Gastroesophageal sphincter (tissue), 3 donors: ENCODE measurements at regions not wholly inside any gene's neighbourhood (a gene's known extent, or its start where the extent isn't known, plus 50 kb on each side); places are given as distances from the start of the nearest gene placed in this dataset.

Source experiments
- EP300 ChIP-seq: sonication (generic); formaldehyde crosslinking; IDR thresholded peaks from one replicate; pipeline ENCODE4 v1.6.1; 2017; ENCODE audit warnings: antibody characterized with exemption, mild to moderate bottlenecking
- TF ChIP-seq, protein P1 (sequence below), 4 experiments: fragments of 200-600 bp in 2 of 4; fragments of 450-650 bp in 2 of 4; sonication (generic) in 1 of 4; IDR thresholded peaks; one replicate each; pipeline ENCODE4 v1.5.1; 2017 to 2019; ENCODE audit warnings: antibody characterized with exemption in 4 of 4, mild to moderate bottlenecking in 2 of 4, moderate library complexity in 2 of 4

DNA sequence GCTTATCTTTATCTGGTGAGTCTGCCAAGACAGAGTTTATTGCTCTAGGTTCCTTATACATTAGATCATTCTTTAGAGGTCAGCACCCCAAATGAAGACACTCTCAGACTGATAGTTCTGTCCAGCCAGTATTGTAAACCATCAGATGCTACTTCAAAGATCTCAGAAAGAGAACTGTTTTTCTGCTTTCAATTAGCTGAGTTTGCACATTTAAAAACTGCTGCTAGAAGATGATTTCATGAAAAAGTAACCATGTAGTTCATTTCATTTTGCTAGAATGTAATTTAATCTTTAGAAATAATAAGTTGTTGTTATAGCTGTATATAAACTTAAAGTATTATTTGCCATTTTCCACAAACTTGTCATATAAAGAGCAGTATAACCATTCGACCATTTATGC lies 344.5 kb upstream of the ATP5MC3 start:
- TF ChIP-seq, protein P1, sequence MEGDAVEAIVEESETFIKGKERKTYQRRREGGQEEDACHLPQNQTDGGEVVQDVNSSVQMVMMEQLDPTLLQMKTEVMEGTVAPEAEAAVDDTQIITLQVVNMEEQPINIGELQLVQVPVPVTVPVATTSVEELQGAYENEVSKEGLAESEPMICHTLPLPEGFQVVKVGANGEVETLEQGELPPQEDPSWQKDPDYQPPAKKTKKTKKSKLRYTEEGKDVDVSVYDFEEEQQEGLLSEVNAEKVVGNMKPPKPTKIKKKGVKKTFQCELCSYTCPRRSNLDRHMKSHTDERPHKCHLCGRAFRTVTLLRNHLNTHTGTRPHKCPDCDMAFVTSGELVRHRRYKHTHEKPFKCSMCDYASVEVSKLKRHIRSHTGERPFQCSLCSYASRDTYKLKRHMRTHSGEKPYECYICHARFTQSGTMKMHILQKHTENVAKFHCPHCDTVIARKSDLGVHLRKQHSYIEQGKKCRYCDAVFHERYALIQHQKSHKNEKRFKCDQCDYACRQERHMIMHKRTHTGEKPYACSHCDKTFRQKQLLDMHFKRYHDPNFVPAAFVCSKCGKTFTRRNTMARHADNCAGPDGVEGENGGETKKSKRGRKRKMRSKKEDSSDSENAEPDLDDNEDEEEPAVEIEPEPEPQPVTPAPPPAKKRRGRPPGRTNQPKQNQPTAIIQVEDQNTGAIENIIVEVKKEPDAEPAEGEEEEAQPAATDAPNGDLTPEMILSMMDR (IDR thresholded peaks at IDR 0.05), result no peak
- TF ChIP-seq EP300, result no peak
